Activated naive CD4-positive, alpha-beta T cell treated with anti-CD3 and anti-CD28 coated beads, Interleukin-2, amount 10 ng/mL, durations not matched to agents 7 days and 5 days (primary cell): ENCODE measurements at regions not wholly inside any gene's neighbourhood (a gene's known extent, or its start where the extent isn't known, plus 50 kb on each side); places are given as distances from the start of the nearest gene placed in this dataset.

Experiments
- CTCF ChIA-PET: fragments of 350-600 bp; sonication (Branson Sonifier 250); formaldehyde crosslinking; loops from one replicate; lab custom pipeline; 2021; ENCODE audit warnings: antibody characterized with exemption; lab: Charles Lee
- DNase-seq: peaks from one replicate; pipeline ENCODE4 v3.0.0-alpha.2; 2020
- H3K27ac Mint-ChIP-seq: one replicate; pipeline ENCODE4 v1.8.0; 2021; ENCODE audit warnings: mild to moderate bottlenecking, moderate library complexity, mixed read lengths
- H3K27me3 Mint-ChIP-seq: one replicate; pipeline ENCODE4 v1.8.0; 2021; ENCODE audit warnings: mild to moderate bottlenecking, mixed read lengths
- H3K36me3 Mint-ChIP-seq: one replicate; pipeline ENCODE4 v1.8.0; 2021; ENCODE audit warnings: mixed read lengths
- H3K4me1 Mint-ChIP-seq: one replicate; pipeline ENCODE4 v1.8.0; 2021; ENCODE audit warnings: mixed read lengths
- H3K4me3 Mint-ChIP-seq: one replicate; pipeline ENCODE4 v1.8.0; 2021; ENCODE audit warnings: mild to moderate bottlenecking, moderate library complexity, mixed read lengths
- H3K9me3 Mint-ChIP-seq: one replicate; pipeline ENCODE4 v1.8.0; 2021; ENCODE audit warnings: mixed read lengths

GRCh38 chr18:38076346-38077070, 510.9 kb upstream of the CELF4 start:
- Mint-ChIP-seq H3K4me1 (no peaks in the 10 kb centered on the region), H3K27ac (no peak overlapping the region), H3K4me3 (no peak overlapping the region), H3K27me3 (no peaks in the 10 kb centered on the region), H3K36me3 (no peaks in the 10 kb centered on the region), H3K9me3 (peaks cover 14% of the 10 kb centered on the region)
- no peak for DNase-seq
- CTCF ChIA-PET: no interaction called here

GRCh38 chr18:38074298-38074876, 508.8 kb upstream of the CELF4 start:
- Mint-ChIP-seq H3K4me3 (no peak overlapping the region), H3K9me3 (peaks cover 14% of the 10 kb centered on the region), H3K4me1 (no peaks in the 10 kb centered on the region), H3K27ac (no peak overlapping the region), H3K36me3 (no peaks in the 10 kb centered on the region), H3K27me3 (no peaks in the 10 kb centered on the region)
- DNase-seq: no peak
- CTCF ChIA-PET: no interaction called here

DNA sequence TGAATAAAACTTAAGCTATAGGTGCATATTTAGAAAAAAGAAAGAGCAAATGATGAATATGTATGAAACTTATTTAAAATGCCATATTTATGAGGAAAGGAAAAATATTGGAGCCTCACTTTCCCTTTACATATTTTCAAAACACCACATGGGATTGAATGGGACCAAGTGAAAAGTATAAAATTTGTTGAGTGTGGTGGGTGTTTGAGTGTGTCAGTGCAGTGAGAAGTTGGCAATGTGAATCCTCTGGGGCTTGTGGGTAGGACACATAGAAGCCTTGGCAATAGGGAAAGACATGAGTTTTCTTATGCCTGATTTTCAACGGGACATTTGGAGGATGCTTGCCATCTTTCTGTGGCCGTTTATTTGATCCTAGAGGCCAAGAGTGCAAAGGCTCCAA, 502.2 kb upstream of the CELF4 start:
- H3K27ac Mint-ChIP-seq: no peak overlapping the region
- no peaks in the 10 kb centered on the region for H3K4me1 Mint-ChIP-seq
- no peaks in the 10 kb centered on the region for H3K36me3 Mint-ChIP-seq

GRCh38 chr18:38067086-38067485, 501.5 kb upstream of the CELF4 start:
- Mint-ChIP-seq H3K4me1 (no peaks in the 10 kb centered on the region), H3K9me3 (peaks cover 2% of the 10 kb centered on the region)
- CTCF ChIA-PET: no interaction called here

More for the DNA sequence above, 502.2 kb upstream of the CELF4 start:
- H3K4me3 Mint-ChIP-seq: no peak overlapping the region
- CTCF ChIA-PET: no interaction called here
- H3K27me3 Mint-ChIP-seq: no peaks in the 10 kb centered on the region
- DNase-seq: no peak
- peaks cover 2% of the 10 kb centered on the region for H3K9me3 Mint-ChIP-seq

GRCh38 chr18:38052879-38053590, 487.4 kb upstream of the CELF4 start:
- Mint-ChIP-seq H3K9me3 (no peaks in the 10 kb centered on the region), H3K4me1 (no peaks in the 10 kb centered on the region), H3K36me3 (no peaks in the 10 kb centered on the region), H3K27ac (no peak overlapping the region), H3K27me3 (no peaks in the 10 kb centered on the region), H3K4me3 (no peak overlapping the region)
- CTCF ChIA-PET: no interaction called here
- no peak for DNase-seq

More at GRCh38 chr18:38067086-38067485, 501.5 kb upstream of the CELF4 start:
- no peak for DNase-seq
- H3K27me3 Mint-ChIP-seq: no peaks in the 10 kb centered on the region
- no peaks in the 10 kb centered on the region for H3K36me3 Mint-ChIP-seq
- H3K27ac Mint-ChIP-seq: no peak overlapping the region
- H3K4me3 Mint-ChIP-seq: no peak overlapping the region

- no peaks in the 10 kb centered on the region for H3K4me1 Mint-ChIP-seq
Observed at GRCh38 chr18:38047820-38048219, 482.2 kb upstream of the CELF4 start.

GRCh38 chr18:38046651-38047050, 481.1 kb upstream of the CELF4 start:
- DNase-seq: no peak
- Mint-ChIP-seq H3K36me3 (no peaks in the 10 kb centered on the region), H3K27ac (no peak overlapping the region), H3K4me3 (no peak overlapping the region), H3K4me1 (no peaks in the 10 kb centered on the region), H3K9me3 (peaks cover 3% of the 10 kb centered on the region), H3K27me3 (no peaks in the 10 kb centered on the region)
- CTCF ChIA-PET: no interaction called here

More at GRCh38 chr18:38047820-38048219, 482.2 kb upstream of the CELF4 start:
- CTCF ChIA-PET: interaction anchor here (0.6 kb wide), 1 partner anchor 79 kb away, joined by 3 read pairs; no protein-coding TSS in a partner anchor
- no peak for DNase-seq
- Mint-ChIP-seq H3K27ac (no peak overlapping the region), H3K27me3 (no peaks in the 10 kb centered on the region), H3K4me3 (no peak overlapping the region), H3K9me3 (peaks cover 3% of the 10 kb centered on the region), H3K36me3 (no peaks in the 10 kb centered on the region)

GRCh38 chr18:38045845-38046244, 480.2 kb upstream of the CELF4 start:
- Mint-ChIP-seq H3K4me3 (no peak overlapping the region), H3K27me3 (no peaks in the 10 kb centered on the region), H3K36me3 (no peaks in the 10 kb centered on the region), H3K4me1 (no peaks in the 10 kb centered on the region), H3K9me3 (peaks cover 3% of the 10 kb centered on the region), H3K27ac (no peak overlapping the region)
- DNase-seq: no peak
- CTCF ChIA-PET: no interaction called here

- no peaks in the 10 kb centered on the region for H3K27me3 Mint-ChIP-seq
- DNase-seq: no peak
- CTCF ChIA-PET: no interaction called here
- no peak overlapping the region for H3K4me3 Mint-ChIP-seq
- no peaks in the 10 kb centered on the region for H3K4me1 Mint-ChIP-seq
- no peak overlapping the region for H3K27ac Mint-ChIP-seq
- no peaks in the 10 kb centered on the region for H3K36me3 Mint-ChIP-seq
- peaks cover 3% of the 10 kb centered on the region for H3K9me3 Mint-ChIP-seq
Observed at GRCh38 chr18:38042211-38042890, 476.8 kb upstream of the CELF4 start.

DNA sequence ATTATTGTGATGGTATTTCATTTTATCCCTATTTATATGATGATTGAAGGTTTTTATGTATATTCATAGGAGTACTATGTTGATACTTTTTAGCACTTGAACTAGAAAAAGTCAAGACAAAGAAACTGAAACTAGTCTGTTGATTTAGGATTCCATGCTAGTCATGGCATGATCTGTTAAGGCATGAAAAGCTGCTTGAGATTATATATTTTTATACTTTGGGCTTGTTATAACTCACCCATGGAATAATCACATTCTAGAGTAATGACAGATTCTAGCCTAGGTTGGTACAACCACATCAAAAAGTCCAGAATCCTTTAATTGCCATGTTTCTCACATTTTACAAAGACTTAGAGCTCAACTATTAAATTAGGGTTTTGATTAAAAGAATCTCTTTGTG, 472.6 kb upstream of the CELF4 start:
- Mint-ChIP-seq H3K36me3 (no peaks in the 10 kb centered on the region), H3K4me3 (no peak overlapping the region), H3K9me3 (peaks cover 2% of the 10 kb centered on the region), H3K4me1 (no peaks in the 10 kb centered on the region), H3K27me3 (no peaks in the 10 kb centered on the region), H3K27ac (no peak overlapping the region)
- DNase-seq: no peak
- CTCF ChIA-PET: no interaction called here

DNA sequence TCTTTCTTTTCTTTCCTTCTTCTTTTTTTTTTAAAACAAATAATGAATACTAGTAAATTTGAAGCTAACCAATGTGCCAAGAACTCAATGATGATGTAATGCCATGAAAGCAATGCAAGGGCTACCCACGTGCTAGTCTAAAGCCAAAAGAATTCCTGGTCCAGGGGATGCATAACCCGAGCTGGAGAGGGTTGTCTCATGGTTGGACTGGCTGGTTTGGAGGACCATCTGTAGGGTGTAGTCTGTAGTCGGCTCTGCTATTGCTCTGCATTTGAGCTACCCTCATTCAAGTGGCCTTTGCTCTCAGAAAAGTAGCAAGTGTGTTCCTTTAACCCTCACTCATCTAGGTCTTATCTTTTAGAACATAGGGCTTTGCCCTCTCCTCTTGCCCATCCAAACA, 469.6 kb upstream of the CELF4 start:
- Mint-ChIP-seq H3K36me3 (no peaks in the 10 kb centered on the region), H3K27me3 (no peaks in the 10 kb centered on the region), H3K4me3 (no peak overlapping the region), H3K27ac (no peak overlapping the region), H3K4me1 (no peaks in the 10 kb centered on the region), H3K9me3 (no peaks in the 10 kb centered on the region)
- DNase-seq: no peak
- CTCF ChIA-PET: no interaction called here

DNA sequence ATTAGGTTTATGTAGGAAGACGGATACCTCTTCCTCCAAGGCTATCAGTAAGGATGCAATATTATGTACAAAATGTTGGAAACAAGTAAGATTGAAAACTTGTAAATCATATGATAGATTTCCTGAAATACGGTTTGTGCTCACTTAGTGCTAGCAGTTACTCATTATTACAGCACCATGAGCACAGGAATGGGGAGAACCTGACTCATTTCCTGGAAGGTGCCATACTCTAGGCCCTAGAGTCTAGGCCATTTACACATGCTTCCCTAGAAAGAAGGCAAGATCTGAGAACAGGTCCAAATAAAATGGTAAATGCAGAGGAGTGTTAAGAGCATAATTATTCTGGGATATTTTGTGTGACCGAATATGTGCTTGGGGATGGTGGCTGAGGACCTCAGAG, 467.7 kb upstream of the CELF4 start:
- CTCF ChIA-PET: no interaction called here
- no peak for DNase-seq

DNA sequence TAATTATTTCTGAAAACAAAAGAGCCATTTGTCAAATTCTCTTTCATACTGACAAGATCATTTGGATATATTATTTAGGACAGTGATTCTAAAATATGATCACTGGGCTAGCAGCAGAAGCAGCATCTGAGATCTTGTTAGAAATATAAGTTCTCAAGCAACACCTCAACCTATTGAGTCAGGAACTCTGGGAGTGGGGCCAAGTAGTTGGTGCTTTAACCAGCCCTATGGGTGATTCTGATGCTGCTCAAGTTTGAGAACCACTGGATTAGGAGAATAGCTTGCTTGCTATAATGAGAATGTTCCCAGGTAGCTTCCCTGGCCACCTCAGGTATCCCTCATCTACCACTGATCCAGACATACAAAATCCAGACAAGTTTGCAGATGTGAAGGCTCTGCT, 466.9 kb upstream of the CELF4 start:
- DNase-seq: no peak
- CTCF ChIA-PET: no interaction called here
- H3K4me1 Mint-ChIP-seq: no peaks in the 10 kb centered on the region
- H3K27ac Mint-ChIP-seq: no peak overlapping the region
- H3K36me3 Mint-ChIP-seq: no peaks in the 10 kb centered on the region
- no peak overlapping the region for H3K4me3 Mint-ChIP-seq
- H3K9me3 Mint-ChIP-seq: no peaks in the 10 kb centered on the region
- H3K27me3 Mint-ChIP-seq: no peaks in the 10 kb centered on the region

More for the DNA sequence above, 467.7 kb upstream of the CELF4 start:
- Mint-ChIP-seq H3K27ac (no peak overlapping the region), H3K4me3 (no peak overlapping the region), H3K36me3 (no peaks in the 10 kb centered on the region), H3K9me3 (no peaks in the 10 kb centered on the region), H3K4me1 (no peaks in the 10 kb centered on the region), H3K27me3 (no peaks in the 10 kb centered on the region)

DNA sequence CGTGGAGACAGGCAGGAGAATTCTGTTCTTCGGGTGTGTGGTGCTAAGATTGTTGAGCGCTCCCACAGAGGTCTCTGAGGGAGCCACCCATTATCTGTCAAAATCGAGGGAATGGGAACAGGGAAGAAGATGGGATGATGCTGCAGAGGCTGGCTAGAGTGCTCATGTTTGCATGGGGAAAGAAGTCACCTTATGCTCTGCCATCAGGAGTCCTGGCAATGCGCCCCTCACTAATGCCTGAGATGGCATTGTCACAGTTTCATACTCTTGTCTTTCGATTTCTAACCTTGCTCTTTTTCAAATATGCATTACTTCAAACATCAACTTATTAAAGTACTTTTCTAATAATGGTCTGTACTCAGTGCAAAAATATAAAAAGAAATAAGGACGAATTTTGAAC, 463.3 kb upstream of the CELF4 start:
- no peak for DNase-seq
- no peaks in the 10 kb centered on the region for H3K4me1 Mint-ChIP-seq
- H3K9me3 Mint-ChIP-seq: no peaks in the 10 kb centered on the region
- no peak overlapping the region for H3K27ac Mint-ChIP-seq
- no peaks in the 10 kb centered on the region for H3K27me3 Mint-ChIP-seq
- H3K36me3 Mint-ChIP-seq: no peaks in the 10 kb centered on the region
- no peak overlapping the region for H3K4me3 Mint-ChIP-seq
- CTCF ChIA-PET: no interaction called here
